GM12878 (cell line): ENCODE measurements at regions not wholly inside any gene's neighbourhood (a gene's known extent, or its start where the extent isn't known, plus 50 kb on each side); places are given as distances from the start of the nearest gene placed in this dataset.

ENCODE experiments used
- ATAC-seq: fragments of 200-7000 bp; cut with Tn5 transposase; 3 replicates; pipeline ENCODE4 v1.9.1; 2020; ENCODE audit warnings: mild to moderate bottlenecking, moderate library complexity
- BruUV-seq: library from RNA; stranded (reverse); fragments of 400-500 nt; replicated peaks from 2 replicates; lab custom pipeline; 2021; lab: Mats Ljungman, UMichigan
- CTCF ChIA-PET: fragments of 300-600 bp; sonication (Branson Sonifier 250); formaldehyde crosslinking; extraction: SDS; loops from one replicate; lab custom pipeline; 2021; ENCODE audit warnings: inconsistent platforms; lab: Yijun Ruan, JAX
- POLR2A ChIA-PET: fragments of 350-600 bp; formaldehyde crosslinking; extraction: SDS; loops from one replicate; lab custom pipeline; 2021; ENCODE audit warnings: inconsistent platforms; lab: Charles Lee
- RAD21 ChIA-PET: fragments of 300-600 bp; sonication (Branson Sonifier 250); formaldehyde crosslinking; loops from one replicate; lab custom pipeline; 2023; ENCODE audit warnings: antibody characterized with exemption; ENCODE audit not compliant: unreplicated experiment; lab: Charles Lee
- SMC1A ChIA-PET: fragments of 300-600 bp; sonication (Branson Sonifier 250); formaldehyde crosslinking; loops from one replicate; lab custom pipeline; 2023; ENCODE audit not compliant: unreplicated experiment, uncharacterized antibody; lab: Charles Lee
- DNase-seq: peaks from one replicate; pipeline ENCODE4 v3.0.0-alpha.2; 2011; ENCODE audit warnings: low read depth, low spot score
- FAIRE-seq: peaks from 3 replicates; lab custom pipeline; 2011; peaks lifted over from hg19 to GRCh38; lab: Jason Lieb, UNC
- H2AFZ ChIP-seq: 2 replicates; pipeline ENCODE4 v1.6.0; 2011; ENCODE audit warnings: low read depth, low read length, control low read depth; ENCODE audit not compliant: control insufficient read depth
- H3K27ac ChIP-seq: 2 replicates; pipeline ENCODE4 v1.5.1; 2011; ENCODE audit warnings: control low read depth; ENCODE audit not compliant: control insufficient read depth, insufficient read depth
- H3K27me3 ChIP-seq, 2 experiments: replicated peaks in 1 of 2; 2 replicates each; pipeline versions ENCODE4 v1.6.0 to v1.6.1; 2011; ENCODE audit warnings: low read length in 1 of 2; ENCODE audit not compliant: control insufficient read depth in 2 of 2, insufficient read depth in 2 of 2
- H3K36me3 ChIP-seq, 2 experiments: 2 replicates each; pipeline ENCODE4 v1.5.1; 2011; ENCODE audit warnings: low read length in 1 of 2; ENCODE audit not compliant: control insufficient read depth in 2 of 2, insufficient read depth in 2 of 2
- H3K4me1 ChIP-seq: 2 replicates; pipeline ENCODE4 v1.6.1; 2011; ENCODE audit warnings: mild to moderate bottlenecking, low read length, moderate library complexity, mixed read lengths; ENCODE audit not compliant: control insufficient read depth, insufficient read depth
- H3K4me2 ChIP-seq: 2 replicates; pipeline ENCODE4 v1.6.0; 2011; ENCODE audit warnings: control low read depth; ENCODE audit not compliant: control insufficient read depth, insufficient read depth
- H3K4me3 ChIP-seq: fragments of 200-600 bp; sonication (generic); 2 replicates; pipeline ENCODE4 v1.5.1; 2016
- H3K79me2 ChIP-seq: 2 replicates; pipeline ENCODE4 v1.6.0; 2011; ENCODE audit warnings: low read length; ENCODE audit not compliant: control insufficient read depth, insufficient read depth
- H3K9ac ChIP-seq: 2 replicates; pipeline ENCODE4 v1.8.0; 2011; ENCODE audit warnings: low read length, control low read depth, mixed read lengths; ENCODE audit not compliant: control insufficient read depth, insufficient read depth
- H3K9me3 ChIP-seq: replicated peaks from 3 replicates; pipeline ENCODE4 v1.5.1; 2011; ENCODE audit warnings: mild to moderate bottlenecking, low read length; ENCODE audit not compliant: control insufficient read depth, insufficient read depth
- H4K20me1 ChIP-seq: 2 replicates; pipeline ENCODE4 v1.6.0; 2011; ENCODE audit not compliant: control insufficient read depth, insufficient read depth
- MEF2A ChIP-seq: IDR thresholded peaks from 2 replicates; pipeline ENCODE4 v1.6.1; 2011; ENCODE audit warnings: low read depth, mild to moderate bottlenecking, low read length, moderate library complexity; ENCODE audit not compliant: insufficient read depth
- NBN ChIP-seq: fragments of 450-650 bp; IDR thresholded peaks from 2 replicates; pipeline ENCODE4 v1.6.1; 2016
- NFIC ChIP-seq: IDR thresholded peaks from 2 replicates; pipeline ENCODE4 v1.6.1; 2012; ENCODE audit warnings: low read depth, mild to moderate bottlenecking, inconsistent platforms, low read length, moderate library complexity
- POU2F2 ChIP-seq: IDR thresholded peaks from 3 replicates; pipeline ENCODE4 v1.6.1; 2011; ENCODE audit warnings: low read depth, mild to moderate bottlenecking, low read length, borderline replicate concordance
- RELA ChIP-seq: fragments of 450-650 bp; IDR thresholded peaks from 2 replicates; pipeline ENCODE4 v1.8.0; 2014; ENCODE audit warnings: borderline replicate concordance; ENCODE audit not compliant: partially characterized antibody
- SRF ChIP-seq, 2 experiments: IDR thresholded peaks; 2 replicates each; pipeline ENCODE4 v1.6.1; 2011; ENCODE audit warnings: low read depth in 2 of 2, low read length in 2 of 2, mild to moderate bottlenecking in 1 of 2, moderate library complexity in 1 of 2
- USF2 ChIP-seq: IDR thresholded peaks from 2 replicates; pipeline ENCODE4 v1.6.1; 2011; ENCODE audit warnings: low read depth, low read length, improper control_type of control experiment, borderline replicate concordance
- ZBED1 ChIP-seq: IDR thresholded peaks from 2 replicates; pipeline ENCODE4 v1.6.1; 2016; ENCODE audit warnings: borderline replicate concordance
- ZNF592 ChIP-seq: fragments of 450-650 bp; IDR thresholded peaks from 2 replicates; pipeline ENCODE4 v1.6.1; 2017; ENCODE audit warnings: mild to moderate bottlenecking, moderate library complexity
- ZZZ3 ChIP-seq: IDR thresholded peaks from 2 replicates; pipeline ENCODE4 v1.6.1; 2011; ENCODE audit warnings: low read depth; ENCODE audit not compliant: control insufficient read depth, insufficient read length
- WGBS: methylation state at CpG from one replicate; pipeline ENCODE4 v1.1.6; 2016; ENCODE audit warnings: low lambda C conversion rate; ENCODE audit not compliant: insufficient replicate concordance, insufficient coverage; ENCODE audit errors: missing lambda C conversion rate; 5-methylcytosine and 5-hydroxymethylcytosine counted together
- in situ Hi-C: fragments of 300-500 bp; cut with MboI; formaldehyde crosslinking; loops from 9 replicates; pipeline ENCODE4 v1.14.3; 2018; ENCODE audit warnings: mixed read lengths
- intact Hi-C: fragments of 100-400 bp; cut with micrococcal nuclease; formaldehyde crosslinking; loops from one replicate; pipeline ENCODE4 v1.14.2; 2022; ENCODE audit not compliant: unreplicated experiment

GRCh38 chr4:133995243-133995960, 206.2 kb downstream of the PABPC4L start:
- H3K27ac ChIP-seq, result no peak overlapping the region
- no peak for DNase-seq
- H3K36me3 ChIP-seq, result no peaks in the 10 kb centered on the region
- no peak overlapping the region for H2AFZ ChIP-seq
- 48% methylated on average over 5 of the region's 5 CpGs for WGBS
- no TSS peak for BruUV-seq
- no peak overlapping the region for H3K9ac ChIP-seq
- no peaks in the 10 kb centered on the region; the same call in 2 of the 3 replicates for H3K9me3 ChIP-seq
- ChIA-PET RAD21 (no interaction called here), POLR2A (no interaction called here), CTCF (no interaction called here), SMC1A (interaction anchor here (1.1 kb wide), 1 partner anchor 251 kb away, joined by 3 read pairs; no protein-coding TSS in a partner anchor)
- in situ Hi-C loops (no loop called here), intact Hi-C loops (no loop called here)
- no peaks in the 10 kb centered on the region for H4K20me1 ChIP-seq
- no peak for TF ChIP-seq NBN
- TF ChIP-seq MEF2A, result no peak
- no peak for TF ChIP-seq POU2F2
- TF ChIP-seq ZNF592, result no peak
- no peak for TF ChIP-seq SRF (IDR thresholded peaks at IDR 0.05; ENCODE audit: low read depth in 2 of 2, low read length in 2 of 2)
- TF ChIP-seq RELA, result no peak
- no peak for TF ChIP-seq USF2
- TF ChIP-seq NFIC, result no peak
- TF ChIP-seq ZBED1, result no peak
- no peak for TF ChIP-seq ZZZ3
- no peak overlapping the region for H3K4me3 ChIP-seq
- no peaks in the 10 kb centered on the region for H3K79me2 ChIP-seq
- H3K27me3 ChIP-seq, result no peaks in the 10 kb centered on the region
- ATAC-seq, result no peak
- H3K4me1 ChIP-seq, result no peaks in the 10 kb centered on the region
- FAIRE-seq, result no peak
- H3K4me2 ChIP-seq, result no peak overlapping the region
